ENCODE measurements at regions not wholly inside any gene's neighbourhood (a gene's known extent, or its start where the extent isn't known, plus 50 kb on each side); places are given as distances from the start of the nearest gene placed in this dataset.
"Not testable (repeated sequence)": the region's sequence is repeated elsewhere in the genome, so short reads cannot be mapped to it uniquely, and the experiment has no call there.

- no peak for DNase-seq
Measured at GRCh38 chr16:85282842-85283241, 170.6 kb upstream of the CIBAR2 start.

DNA sequence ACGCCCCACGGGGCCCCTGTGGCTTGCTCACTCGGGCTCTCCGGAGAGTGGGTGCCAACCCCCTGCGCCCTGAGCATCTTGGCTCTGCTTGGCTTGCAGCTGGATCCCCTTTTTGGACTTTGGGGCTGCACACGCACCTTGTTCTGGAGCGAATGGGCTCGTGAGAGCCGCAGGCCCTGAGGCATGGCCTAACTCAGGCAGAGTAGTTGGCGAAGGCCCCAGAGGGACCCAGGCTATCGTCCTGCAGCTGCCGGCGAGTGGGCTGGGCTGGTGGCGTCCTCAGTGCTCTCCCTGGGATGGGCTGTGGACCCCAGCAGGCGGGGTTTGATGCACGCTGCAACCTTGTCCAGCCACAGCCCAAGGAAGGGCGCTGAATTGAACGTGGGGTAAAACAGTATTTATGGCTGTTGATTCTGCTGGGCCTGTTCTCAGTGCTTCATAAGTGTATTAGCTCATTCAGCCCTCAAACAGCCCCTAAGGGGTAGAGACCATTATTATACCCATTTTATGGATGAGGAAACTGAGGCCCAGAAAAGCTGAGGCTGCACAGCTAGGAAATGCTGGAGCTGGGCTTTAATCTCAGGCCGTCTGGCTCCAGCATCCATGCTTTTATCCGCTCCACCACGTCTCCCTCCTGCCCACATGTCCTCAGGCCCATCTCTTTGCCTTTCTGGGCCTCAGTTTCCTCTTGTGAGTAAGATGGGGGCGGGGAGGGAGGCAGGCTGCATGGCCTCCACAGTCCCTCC lies 171.2 kb upstream of the CIBAR2 start:
- no peak for DNase-seq

- DNase-seq = no peak
Measured at GRCh38 chr16:85284141-85284817, 172.0 kb upstream of the CIBAR2 start.

DNA sequence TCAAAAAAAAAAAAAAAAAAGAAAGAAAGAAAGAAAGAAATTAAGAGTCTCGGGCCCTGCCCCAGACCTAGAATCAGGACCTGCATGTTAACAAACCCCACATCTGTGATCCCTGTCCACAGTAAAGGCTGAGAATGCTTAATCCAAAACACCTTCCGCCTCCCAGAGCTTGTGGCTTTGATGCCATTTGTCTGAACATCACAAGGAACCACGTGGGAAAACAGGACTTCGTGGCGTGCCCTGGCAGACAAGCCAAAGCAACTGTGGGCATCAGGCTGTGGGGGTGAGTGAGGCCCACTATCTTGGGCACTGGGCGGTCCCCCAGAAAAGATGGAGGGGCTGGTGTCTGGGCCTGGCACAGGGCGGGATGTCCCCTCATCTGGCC lies 173.4 kb upstream of the CIBAR2 start:
- no peak for DNase-seq

DNA sequence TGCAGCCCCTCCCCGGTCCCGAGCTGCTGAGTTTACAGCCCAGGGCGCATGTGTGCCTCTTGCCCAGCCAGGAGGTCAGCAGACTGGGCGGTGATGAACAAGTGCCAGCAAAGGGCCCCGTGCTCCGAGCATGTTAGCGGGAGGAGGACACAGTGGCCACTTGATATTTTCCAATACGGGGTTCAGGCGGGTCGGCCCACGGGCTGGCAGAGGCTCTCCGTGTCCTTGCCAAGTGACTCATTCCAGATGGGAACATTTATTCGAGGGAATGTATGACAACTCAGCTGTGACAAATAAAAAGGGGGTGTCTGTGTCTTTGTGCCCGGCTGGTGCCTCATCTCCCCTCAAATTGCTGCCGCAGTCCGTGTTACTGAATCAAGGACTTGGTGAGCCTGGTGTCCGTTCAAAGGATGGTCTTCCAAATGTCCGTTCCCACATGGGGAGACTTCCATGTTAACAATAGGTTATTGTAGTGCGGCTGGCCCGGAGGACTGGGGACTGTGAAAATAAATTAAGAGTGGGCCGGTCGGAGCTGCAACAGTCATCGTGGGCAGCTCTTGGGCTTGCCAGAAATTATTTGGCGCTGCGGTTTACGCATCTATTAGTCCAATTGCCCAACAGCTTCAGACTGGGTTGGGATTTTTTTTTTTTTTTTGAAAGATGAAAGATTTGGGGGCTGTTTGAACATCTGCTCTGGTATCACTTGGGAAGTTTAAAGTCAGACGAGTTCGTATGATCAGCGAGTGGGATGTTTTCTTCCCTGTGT lies 174.0 kb upstream of the CIBAR2 start:
- no peak for DNase-seq

DNA sequence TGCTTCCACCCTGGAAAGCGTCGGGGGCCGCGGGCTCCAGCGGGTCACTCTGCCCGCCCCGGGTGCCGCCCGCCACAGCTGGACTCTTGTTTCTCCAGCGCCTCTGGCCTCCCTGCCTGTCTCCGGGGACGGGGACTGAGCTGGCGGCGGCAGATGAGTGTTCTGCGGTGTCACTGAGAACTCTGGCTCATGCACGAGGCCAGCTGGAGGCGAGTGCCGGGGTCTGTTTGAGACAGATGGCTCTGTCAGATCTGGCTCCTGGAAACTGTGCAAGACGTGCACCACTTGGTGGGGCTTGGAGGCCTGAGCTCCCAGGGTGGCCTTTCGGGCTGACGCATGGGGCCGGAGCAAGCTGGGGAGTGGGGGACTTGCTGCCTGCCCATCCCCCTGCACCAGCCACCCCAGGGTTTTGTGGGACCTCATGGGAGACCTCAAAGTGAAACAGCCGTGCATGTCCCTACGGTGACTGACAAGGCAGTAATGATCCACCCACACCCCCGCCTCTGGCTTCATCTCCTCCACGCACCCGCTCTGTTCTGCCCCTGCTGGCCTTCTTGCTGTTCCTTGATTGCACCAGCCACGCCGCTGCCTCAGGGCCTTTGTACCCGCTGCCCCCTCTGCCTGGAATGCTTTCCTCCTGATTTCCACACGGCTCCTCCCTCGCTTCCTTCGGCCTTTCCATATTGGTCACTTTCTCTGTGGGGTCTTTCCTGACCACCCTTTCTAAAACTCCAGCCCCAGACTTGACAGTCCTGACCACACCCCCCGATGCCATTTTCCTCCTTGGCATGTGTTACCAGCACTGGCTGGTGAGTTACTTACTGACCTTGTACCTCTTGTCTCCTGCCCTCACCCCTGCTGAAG lies 174.9 kb upstream of the CIBAR2 start:
- no peak for DNase-seq

- not testable (repeated sequence) for DNase-seq
Measured at GRCh38 chr16:85287815-85288109, 175.5 kb upstream of the CIBAR2 start.

- DNase-seq = no peak
Measured at GRCh38 chr16:85288341-85288868, 176.1 kb upstream of the CIBAR2 start.

- no peak for DNase-seq
Measured at GRCh38 chr16:85288869-85289660, 176.8 kb upstream of the CIBAR2 start.

GRCh38 chr16:85289760-85290625 lies 177.7 kb upstream of the CIBAR2 start:
- DNase-seq = no peak

DNA sequence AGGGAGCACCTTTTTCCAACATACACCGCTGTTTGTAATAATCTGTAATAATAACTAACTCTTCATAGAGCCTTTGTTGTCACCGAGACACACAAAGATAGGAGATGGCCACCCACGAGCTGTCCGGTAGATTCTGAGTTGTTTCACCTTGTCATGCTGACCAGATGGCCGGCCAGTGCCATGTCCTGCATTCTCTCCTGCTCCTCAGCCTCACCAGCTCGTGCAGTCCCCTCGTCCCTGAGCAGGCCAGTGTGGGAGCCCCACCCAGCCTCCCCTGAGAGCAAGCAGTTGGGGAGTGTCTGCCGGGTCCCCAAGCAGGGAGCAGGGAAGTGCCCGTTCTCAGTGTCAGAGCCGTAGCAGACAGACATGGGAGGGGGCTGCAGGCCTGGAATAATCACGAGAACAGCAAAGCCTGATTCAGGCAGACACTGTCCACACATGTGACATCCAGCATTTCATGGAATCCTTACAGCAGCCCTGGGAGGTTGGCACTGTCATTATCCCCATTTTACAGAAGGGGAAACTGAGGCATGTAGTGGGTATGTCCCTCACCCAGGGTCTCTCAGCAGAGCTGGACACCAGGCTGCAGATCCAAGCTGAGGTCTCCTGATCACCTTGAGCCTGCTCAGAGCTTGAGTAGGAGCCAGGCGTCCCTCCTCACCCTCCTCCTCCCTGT lies 178.5 kb upstream of the CIBAR2 start:
- no peak for DNase-seq

GRCh38 chr16:85291302-85292148 lies 179.3 kb upstream of the CIBAR2 start:
- no peak for DNase-seq

GRCh38 chr16:85293458-85293857 lies 181.2 kb upstream of the CIBAR2 start:
- DNase-seq = no peak

DNA sequence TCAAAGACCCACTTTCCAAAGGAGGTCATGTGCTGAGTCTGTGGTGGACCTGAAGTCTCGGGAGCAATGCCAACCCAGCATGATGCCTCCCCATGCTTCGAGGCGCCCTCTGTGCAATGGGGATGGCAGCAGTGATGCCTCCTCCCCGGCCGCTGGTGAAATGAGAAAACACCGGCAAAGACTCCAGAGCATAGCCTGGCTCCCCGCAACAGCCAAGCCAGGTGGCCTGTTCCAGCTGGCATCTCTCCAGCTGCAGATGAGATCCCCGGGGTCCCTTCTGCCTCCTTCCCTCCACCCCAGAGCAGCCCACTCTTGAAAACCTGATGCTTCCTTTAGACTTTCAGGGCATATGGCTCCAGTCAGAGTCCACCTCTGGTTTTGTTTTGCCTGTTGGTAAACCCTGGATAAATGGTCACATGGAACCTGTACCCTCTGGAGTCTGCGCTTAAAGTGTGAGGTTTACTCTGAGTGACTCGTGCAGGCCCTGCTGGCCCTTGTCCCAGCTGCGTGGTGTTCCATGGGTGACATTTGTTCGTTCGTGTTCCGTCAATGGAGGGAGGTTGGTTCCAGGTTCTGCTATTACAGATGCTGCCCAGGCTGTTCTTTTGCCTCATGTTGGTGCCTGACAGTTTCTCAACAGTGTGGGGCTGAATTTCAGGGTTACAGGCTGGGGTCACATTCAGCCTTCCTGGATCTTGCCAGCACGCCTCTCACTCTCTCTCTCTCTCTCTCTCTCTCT lies 181.8 kb upstream of the CIBAR2 start:
- no peak for DNase-seq

DNA sequence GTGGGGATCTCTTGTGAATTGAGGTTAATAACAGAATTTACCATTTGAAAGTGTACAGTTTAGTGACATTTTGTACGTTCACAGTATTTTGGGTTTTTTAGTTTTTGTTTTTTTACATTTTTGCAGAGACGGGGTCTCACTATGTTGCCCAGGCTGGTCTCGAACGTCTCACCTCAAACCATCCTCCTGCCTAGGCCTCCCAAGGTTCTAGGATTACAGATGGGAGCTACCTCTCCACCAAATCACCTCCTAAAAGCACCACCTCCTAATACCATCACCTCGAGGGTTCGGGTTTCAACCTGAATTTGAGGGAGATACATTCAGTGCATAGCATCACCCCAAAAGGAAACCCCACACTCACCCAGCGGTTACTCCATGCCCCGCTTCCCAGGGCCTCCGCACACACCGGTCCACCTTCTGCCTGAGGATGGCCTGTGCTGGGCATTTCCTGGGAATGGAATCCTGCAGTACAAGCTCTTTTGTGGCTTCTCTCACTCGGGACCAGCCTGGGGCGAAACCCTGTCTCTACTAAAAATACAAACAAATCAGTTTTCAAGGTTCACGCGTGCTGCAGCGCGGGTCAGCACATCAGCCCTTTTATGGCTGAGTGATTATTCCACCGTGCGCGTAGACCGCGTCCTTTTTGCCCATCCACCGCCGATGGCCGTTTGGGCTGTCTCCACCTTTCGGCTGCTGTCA lies 182.7 kb upstream of the CIBAR2 start:
- DNase-seq = no peak

GRCh38 chr16:85296859-85297660 lies 184.8 kb upstream of the CIBAR2 start:
- DNase-seq = peak; percentile 57

DNA sequence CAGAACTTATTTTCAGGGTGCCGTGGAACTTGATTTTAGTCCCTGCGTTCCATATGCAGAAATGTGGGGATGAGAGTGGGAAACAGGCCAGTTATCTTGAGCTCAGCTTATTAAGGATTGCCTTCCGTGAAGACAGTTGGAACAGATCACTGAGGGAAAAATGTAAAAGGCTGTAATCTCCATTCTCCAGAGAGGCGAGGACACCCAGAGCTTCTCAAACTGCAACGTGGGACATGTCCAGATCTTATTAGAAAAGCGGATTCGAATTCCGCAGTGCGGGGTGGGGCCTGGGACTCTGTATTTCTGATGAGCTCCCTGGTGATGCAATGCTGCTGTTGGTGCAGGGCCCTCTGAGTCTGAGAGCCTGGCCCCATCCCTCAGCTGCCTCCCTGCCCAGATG lies 185.6 kb upstream of the CIBAR2 start:
- DNase-seq = no peak

All from stimulated activated CD4-positive, alpha-beta T cell treated with anti-CD3 and anti-CD28 coated beads, Interleukin-4, amount 100 ng/mL, for 1 hour (primary cell).